PC-9 (cell line): ENCODE measurements at regions not wholly inside any gene's neighbourhood (a gene's known extent, or its start where the extent isn't known, plus 50 kb on each side); places are given as distances from the start of the nearest gene placed in this dataset.

Experiments used
- CTCF ChIP-seq: fragments of 200-600 bp; sonication (generic); conservative IDR thresholded peaks from 2 replicates; pipeline ENCODE4 v1.6.1; 2017; ENCODE audit warnings: mixed run types, antibody characterized with exemption, mild to moderate bottlenecking, moderate library complexity
- EZH2 ChIP-seq: fragments of 200-600 bp; sonication (generic); IDR thresholded peaks from 2 replicates; pipeline ENCODE4 v1.8.0; 2017; ENCODE audit warnings: antibody characterized with exemption, low read depth

- no peak for TF ChIP-seq CTCF
- no peak for TF ChIP-seq EZH2
Measured at GRCh38 chr16:62974424-62974823, 938.2 kb upstream of the CDH8 start.
